Osteoblast (primary cell): ENCODE measurements at regions not wholly inside any gene's neighbourhood (a gene's known extent, or its start where the extent isn't known, plus 50 kb on each side); places are given as distances from the start of the nearest gene placed in this dataset.

Experiments
- DNase-seq: peaks from one replicate; pipeline ENCODE4 v3.0.0; 2011; ENCODE audit warnings: low spot score, mixed read lengths; ENCODE audit not compliant: insufficient read length; ENCODE audit errors: missing footprints
- H2AFZ ChIP-seq: 2 replicates; pipeline ENCODE4 v1.6.0; 2011; ENCODE audit warnings: mild to moderate bottlenecking, low read length
- H3K27ac ChIP-seq: 2 replicates; pipeline ENCODE4 v1.5.1; 2011; ENCODE audit warnings: mild to moderate bottlenecking, low read depth, low read length, moderate library complexity
- H3K27me3 ChIP-seq: 2 replicates; pipeline ENCODE4 v1.6.0; 2012; ENCODE audit warnings: mild to moderate bottlenecking, control low read depth, inconsistent platforms, low read length, moderate library complexity; ENCODE audit not compliant: insufficient read depth
- H3K36me3 ChIP-seq: 2 replicates; pipeline ENCODE4 v1.5.1; 2011; ENCODE audit warnings: mild to moderate bottlenecking, low read length, control low read depth, moderate library complexity; ENCODE audit not compliant: insufficient read depth
- H3K4me1 ChIP-seq: 2 replicates; pipeline ENCODE4 v1.5.1; 2011; ENCODE audit warnings: mild to moderate bottlenecking, low read length, control low read depth, moderate library complexity; ENCODE audit not compliant: insufficient read depth
- H3K4me2 ChIP-seq: 2 replicates; pipeline ENCODE4 v1.6.0; 2011; ENCODE audit warnings: mild to moderate bottlenecking, low read length; ENCODE audit not compliant: insufficient read depth
- H3K4me3 ChIP-seq: fragments of 200-600 bp; sonication (generic); 3 replicates; pipeline ENCODE4 v1.5.1; 2012; ENCODE audit warnings: mild to moderate bottlenecking, low read length, inconsistent platforms; ENCODE audit not compliant: insufficient read depth
- H3K79me2 ChIP-seq: 2 replicates; pipeline ENCODE4 v1.6.0; 2012; ENCODE audit warnings: mild to moderate bottlenecking, low read length, control low read depth, inconsistent platforms; ENCODE audit not compliant: insufficient read depth
- H3K9me3 ChIP-seq: 2 replicates; pipeline ENCODE4 v1.5.1; 2011; ENCODE audit warnings: low read depth, low read length, control low read depth
- H4K20me1 ChIP-seq: 2 replicates; pipeline ENCODE4 v1.6.0; 2012; ENCODE audit warnings: mild to moderate bottlenecking, low read length, control low read depth; ENCODE audit not compliant: insufficient read depth
- CTCF ChIP-seq: IDR thresholded peaks from 2 replicates; pipeline ENCODE4 v1.5.1; 2011; ENCODE audit warnings: mild to moderate bottlenecking, low read depth, low read length, moderate library complexity; ENCODE audit errors: extremely low read depth

GRCh38 chr3:16725972-16726371 lies 120.7 kb upstream of the DAZL start:
- H3K4me3 ChIP-seq, result no peak overlapping the region
- H3K36me3 ChIP-seq, result no peaks in the 10 kb centered on the region
- TF ChIP-seq CTCF, result no peak
- no peak for DNase-seq
- no peaks in the 10 kb centered on the region for H3K79me2 ChIP-seq
- no peaks in the 10 kb centered on the region for H3K27me3 ChIP-seq
- H3K4me2 ChIP-seq, result no peak overlapping the region
- no peak overlapping the region for H2AFZ ChIP-seq
- no peaks in the 10 kb centered on the region for H4K20me1 ChIP-seq
- no peaks in the 10 kb centered on the region for H3K9me3 ChIP-seq
- no peak overlapping the region for H3K27ac ChIP-seq
- H3K4me1 ChIP-seq, result peaks cover 17% of the 10 kb centered on the region

GRCh38 chr3:16728770-16729745 lies 123.8 kb upstream of the DAZL start:
- Histone ChIP-seq H3K27me3 (no peaks in the 10 kb centered on the region), H2AFZ (peak overlapping the region; percentile 4), H3K79me2 (no peaks in the 10 kb centered on the region), H4K20me1 (no peaks in the 10 kb centered on the region), H3K4me2 (peak overlapping the region; percentile 33), H3K4me1 (peaks cover 17% of the 10 kb centered on the region), H3K9me3 (no peaks in the 10 kb centered on the region), H3K4me3 (no peak overlapping the region), H3K36me3 (no peaks in the 10 kb centered on the region), H3K27ac (peak overlapping the region; percentile 57)
- TF ChIP-seq CTCF, result no peak
- no peak for DNase-seq

- DNase-seq, result no peak
- H3K9me3 ChIP-seq, result no peaks in the 10 kb centered on the region
- no peak overlapping the region for H3K4me2 ChIP-seq
- no peaks in the 10 kb centered on the region for H3K36me3 ChIP-seq
- H3K4me1 ChIP-seq, result peaks cover 16% of the 10 kb centered on the region
- no peak overlapping the region for H3K4me3 ChIP-seq
- no peaks in the 10 kb centered on the region for H4K20me1 ChIP-seq
- no peak for TF ChIP-seq CTCF
- H3K27me3 ChIP-seq, result no peaks in the 10 kb centered on the region
- no peaks in the 10 kb centered on the region for H3K79me2 ChIP-seq
- H2AFZ ChIP-seq, result no peak overlapping the region
- H3K27ac ChIP-seq, result no peak overlapping the region
These were observed 133.2 kb upstream of the DAZL start for GRCh38 chr3:16738451-16738850.

- no peak overlapping the region for H2AFZ ChIP-seq
- H3K4me2 ChIP-seq, result no peak overlapping the region
- DNase-seq, result no peak
These were observed 134.4 kb upstream of the DAZL start for GRCh38 chr3:16739541-16740105.

More at GRCh38 chr3:16739541-16740105, 134.4 kb upstream of the DAZL start:
- H3K4me3 ChIP-seq, result no peak overlapping the region
- H3K27me3 ChIP-seq, result no peaks in the 10 kb centered on the region
- H4K20me1 ChIP-seq, result no peaks in the 10 kb centered on the region
- H3K27ac ChIP-seq, result peak overlapping the region; percentile 37
- H3K4me1 ChIP-seq, result peaks cover 16% of the 10 kb centered on the region
- H3K36me3 ChIP-seq, result no peaks in the 10 kb centered on the region
- TF ChIP-seq CTCF, result no peak
- no peaks in the 10 kb centered on the region for H3K9me3 ChIP-seq
- no peaks in the 10 kb centered on the region for H3K79me2 ChIP-seq
